ENCODE measurements at regions not wholly inside any gene's neighbourhood (a gene's known extent, or its start where the extent isn't known, plus 50 kb on each side); places are given as distances from the start of the nearest gene placed in this dataset.

GRCh38 chr18:23397907-23398306, 55.2 kb upstream of the RIOK3 start:
- Mint-ChIP-seq H3K4me1 (ENCODE audit: low read depth) (peaks cover 23% of the 10 kb centered on the region), H3K4me3 (ENCODE audit: unreplicated experiment) (no peak overlapping the region), H3K27ac (ENCODE audit: unreplicated experiment) (no peak overlapping the region), H3K27me3 (ENCODE audit: low read depth) (no peaks in the 10 kb centered on the region), H3K36me3 (ENCODE audit: low read depth) (peaks cover 5% of the 10 kb centered on the region), H3K9me3 (ENCODE audit: low read depth) (no peaks in the 10 kb centered on the region)
- DNase-seq (ENCODE audit: low spot score) = no peak
- TF ChIP-seq CTCF (IDR thresholded peaks at IDR 0.05) = no peak

GRCh38 chr18:23398401-23398800, 54.7 kb upstream of the RIOK3 start:
- no peak for TF ChIP-seq CTCF (IDR thresholded peaks at IDR 0.05)
- Mint-ChIP-seq H3K4me3 (ENCODE audit: unreplicated experiment) (no peak overlapping the region), H3K27me3 (ENCODE audit: low read depth) (no peaks in the 10 kb centered on the region), H3K27ac (ENCODE audit: unreplicated experiment) (no peak overlapping the region), H3K4me1 (ENCODE audit: low read depth) (peaks cover 23% of the 10 kb centered on the region), H3K36me3 (ENCODE audit: low read depth) (peaks cover 6% of the 10 kb centered on the region), H3K9me3 (ENCODE audit: low read depth) (no peaks in the 10 kb centered on the region)
- DNase-seq (ENCODE audit: low spot score) = no peak

GRCh38 chr18:23399067-23399466, 54.0 kb upstream of the RIOK3 start:
- no peak for DNase-seq (ENCODE audit: low spot score)
- no peak overlapping the region for H3K4me3 Mint-ChIP-seq (ENCODE audit: unreplicated experiment)
- H3K4me1 Mint-ChIP-seq (ENCODE audit: low read depth) = peaks cover 23% of the 10 kb centered on the region
- H3K36me3 Mint-ChIP-seq (ENCODE audit: low read depth) = peaks cover 7% of the 10 kb centered on the region
- no peak for TF ChIP-seq CTCF (IDR thresholded peaks at IDR 0.05)
- no peaks in the 10 kb centered on the region for H3K27me3 Mint-ChIP-seq (ENCODE audit: low read depth)
- no peak overlapping the region for H3K27ac Mint-ChIP-seq (ENCODE audit: unreplicated experiment)
- no peaks in the 10 kb centered on the region for H3K9me3 Mint-ChIP-seq (ENCODE audit: low read depth)

GRCh38 chr18:23400918-23401317, 52.2 kb upstream of the RIOK3 start:
- Mint-ChIP-seq H3K4me3 (ENCODE audit: unreplicated experiment) (no peak overlapping the region), H3K9me3 (ENCODE audit: low read depth) (no peaks in the 10 kb centered on the region), H3K27ac (ENCODE audit: unreplicated experiment) (peak overlapping the region; percentile 67), H3K27me3 (ENCODE audit: low read depth) (no peaks in the 10 kb centered on the region), H3K36me3 (ENCODE audit: low read depth) (peaks cover 7% of the 10 kb centered on the region), H3K4me1 (ENCODE audit: low read depth) (peaks cover 25% of the 10 kb centered on the region)
- TF ChIP-seq CTCF (IDR thresholded peaks at IDR 0.05) = no peak
- no peak for DNase-seq (ENCODE audit: low spot score)

- no peak for DNase-seq (ENCODE audit: low spot score)
- no peaks in the 10 kb centered on the region for H3K27me3 Mint-ChIP-seq (ENCODE audit: low read depth)
- H3K9me3 Mint-ChIP-seq (ENCODE audit: low read depth) = no peaks in the 10 kb centered on the region
- no peak overlapping the region for H3K4me3 Mint-ChIP-seq (ENCODE audit: unreplicated experiment)
- H3K27ac Mint-ChIP-seq (ENCODE audit: unreplicated experiment) = peak overlapping the region; percentile 67
- TF ChIP-seq CTCF (IDR thresholded peaks at IDR 0.05) = no peak
- H3K36me3 Mint-ChIP-seq (ENCODE audit: low read depth) = peaks cover 7% of the 10 kb centered on the region
- H3K4me1 Mint-ChIP-seq (ENCODE audit: low read depth) = peaks cover 32% of the 10 kb centered on the region
These were observed 51.4 kb upstream of the RIOK3 start for GRCh38 chr18:23401400-23402347.

Data from chondrocyte (in vitro differentiated cells).